ENCODE measurements at regions not wholly inside any gene's neighbourhood (a gene's known extent, or its start where the extent isn't known, plus 50 kb on each side); places are given as distances from the start of the nearest gene placed in this dataset.

- no peak for ATAC-seq
Measured at GRCh38 chr6:159435701-159436100, 257.3 kb downstream of the SOD2 start.

GRCh38 chr6:159434410-159434809 lies 258.6 kb downstream of the SOD2 start:
- peaks cover 11% of the 10 kb centered on the region for H3K9me3 ChIP-seq
- ATAC-seq (no peak), DNase-seq (no peak)
- no peaks in the 10 kb centered on the region for H3K4me1 ChIP-seq
- no peak for TF ChIP-seq CTCF (IDR thresholded peaks at IDR 0.05)
- intact Hi-C loops (cut with DNase I) = no loop called here
- H3K27ac ChIP-seq = no peak overlapping the region
- no peaks in the 10 kb centered on the region for H3K27me3 ChIP-seq
- no peak overlapping the region for H3K4me3 ChIP-seq
- no peaks in the 10 kb centered on the region for H3K36me3 ChIP-seq

More at GRCh38 chr6:159435701-159436100, 257.3 kb downstream of the SOD2 start:
- Histone ChIP-seq H3K4me3 (no peak overlapping the region), H3K9me3 (peaks cover 11% of the 10 kb centered on the region), H3K27ac (no peak overlapping the region), H3K4me1 (no peaks in the 10 kb centered on the region), H3K27me3 (no peaks in the 10 kb centered on the region), H3K36me3 (no peaks in the 10 kb centered on the region)
- no peak for TF ChIP-seq CTCF (IDR thresholded peaks at IDR 0.05)
- no peak for DNase-seq
- intact Hi-C loops (cut with DNase I) = no loop called here

GRCh38 chr6:159433550-159433949 lies 259.5 kb downstream of the SOD2 start:
- Histone ChIP-seq H3K4me3 (no peak overlapping the region), H3K27ac (no peak overlapping the region), H3K4me1 (no peaks in the 10 kb centered on the region), H3K9me3 (peaks cover 11% of the 10 kb centered on the region), H3K27me3 (no peaks in the 10 kb centered on the region), H3K36me3 (no peaks in the 10 kb centered on the region)
- intact Hi-C loops (cut with DNase I) = no loop called here
- ATAC-seq (no peak), DNase-seq (no peak)
- TF ChIP-seq CTCF (IDR thresholded peaks at IDR 0.05) = no peak

GRCh38 chr6:159431750-159432149 lies 261.3 kb downstream of the SOD2 start:
- intact Hi-C loops (cut with DNase I) = no loop called here
- no peaks in the 10 kb centered on the region for H3K36me3 ChIP-seq
- no peak for TF ChIP-seq CTCF (IDR thresholded peaks at IDR 0.05)
- H3K27ac ChIP-seq = no peak overlapping the region
- no peak overlapping the region for H3K4me3 ChIP-seq
- DNase-seq (no peak), ATAC-seq (no peak)
- peaks cover 11% of the 10 kb centered on the region for H3K9me3 ChIP-seq
- H3K4me1 ChIP-seq = no peaks in the 10 kb centered on the region
- no peaks in the 10 kb centered on the region for H3K27me3 ChIP-seq

GRCh38 chr6:159430323-159430722 lies 261.1 kb downstream of the FNDC1 start:
- DNase-seq (no peak), ATAC-seq (no peak)
- no peak for TF ChIP-seq CTCF (IDR thresholded peaks at IDR 0.05)
- Histone ChIP-seq H3K4me3 (no peak overlapping the region), H3K4me1 (no peaks in the 10 kb centered on the region), H3K27ac (no peak overlapping the region), H3K9me3 (peaks cover 11% of the 10 kb centered on the region), H3K27me3 (no peaks in the 10 kb centered on the region), H3K36me3 (no peaks in the 10 kb centered on the region)
- intact Hi-C loops (cut with DNase I) = no loop called here

- H3K4me1 ChIP-seq = no peaks in the 10 kb centered on the region
- H3K36me3 ChIP-seq = no peaks in the 10 kb centered on the region
- no peak overlapping the region for H3K4me3 ChIP-seq
- ATAC-seq (no peak), DNase-seq (no peak)
- TF ChIP-seq CTCF (IDR thresholded peaks at IDR 0.05) = no peak
- intact Hi-C loops (cut with DNase I) = no loop called here
- H3K9me3 ChIP-seq = peaks cover 11% of the 10 kb centered on the region
- no peak overlapping the region for H3K27ac ChIP-seq
- no peaks in the 10 kb centered on the region for H3K27me3 ChIP-seq
Measured at GRCh38 chr6:159429433-159429832, 260.2 kb downstream of the FNDC1 start.

Measured in upper lobe of right lung (tissue), 1 donor.